ENCODE measurements at regions not wholly inside any gene's neighbourhood (a gene's known extent, or its start where the extent isn't known, plus 50 kb on each side); places are given as distances from the start of the nearest gene placed in this dataset.

DNA sequence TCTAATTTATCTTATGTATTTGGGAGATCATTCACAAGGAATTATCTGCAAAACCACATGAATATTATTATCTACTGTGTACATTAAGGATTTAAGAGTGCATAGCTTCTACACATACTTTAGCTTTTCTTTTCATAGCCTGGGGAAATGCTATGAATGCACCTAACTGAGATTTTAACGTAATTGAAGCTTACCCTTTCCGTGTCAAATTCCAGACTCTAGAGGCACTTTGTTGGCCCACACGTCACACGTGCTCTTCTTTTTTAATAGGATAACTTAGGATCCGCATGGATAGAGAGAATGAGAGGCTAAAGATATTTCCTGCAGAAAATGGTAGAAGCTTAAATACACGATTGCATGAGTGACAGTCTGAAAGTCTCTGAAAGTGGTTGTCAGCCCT lies 481.1 kb downstream of the PCNX1 start:
- no peak overlapping the region for H2BK15ac ChIP-seq (ENCODE audit: low read depth, poor library complexity, severe bottlenecking)
- 93% methylated on average over 5 of the region's 6 CpGs for WGBS

DNA sequence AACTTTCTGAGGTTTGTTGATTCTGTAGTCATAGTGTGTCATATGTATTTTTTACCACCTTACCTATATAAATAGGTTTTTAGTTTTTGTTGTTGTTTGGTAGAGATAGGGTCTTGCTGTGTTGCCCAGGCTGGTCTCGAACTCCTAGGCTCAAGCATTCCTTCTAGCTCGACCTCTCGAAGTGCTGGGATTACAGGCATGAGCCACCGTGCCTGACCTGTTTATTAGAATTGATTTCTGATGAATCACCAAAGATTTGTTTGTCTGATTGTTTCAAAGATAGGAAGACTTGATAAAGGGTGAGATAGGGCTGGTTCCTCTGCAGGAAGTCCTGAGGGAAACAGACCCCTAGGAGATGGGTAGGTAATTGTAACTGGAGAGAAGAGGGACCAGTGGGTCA lies 481.6 kb downstream of the PCNX1 start:
- 56% methylated on average over 4 of the region's 4 CpGs for WGBS
- no peak overlapping the region for H3K18ac ChIP-seq (ENCODE audit: low read depth in 1 of 2, low read length in 2 of 2)

More for the DNA sequence above, 481.1 kb downstream of the PCNX1 start:
- Histone ChIP-seq H3K27me3 (ENCODE audit: control insufficient read depth in 1 of 2, insufficient read depth in 1 of 2, low read length in 2 of 2) (no peaks in the 10 kb centered on the region), H4K8ac (ENCODE audit: low read length) (no peak overlapping the region), H3K9ac (ENCODE audit: low read length) (no peak overlapping the region), H3K4me3 (ENCODE audit: insufficient read depth in 1 of 2, low read depth in 1 of 2, low read length in 2 of 2) (no peak overlapping the region), H3K27ac (ENCODE audit: low read length, poor library complexity, severe bottlenecking) (no peak overlapping the region), H3K4me2 (ENCODE audit: low read length, poor library complexity, severe bottlenecking) (no peak overlapping the region), H4K91ac (ENCODE audit: low read length) (no peak overlapping the region), H3K9me3 (ENCODE audit: control insufficient read depth, low read length) (no peaks in the 10 kb centered on the region), H3K14ac (ENCODE audit: low read length in 2 of 2) (no peak overlapping the region), H3K36me3 (ENCODE audit: control insufficient read depth in 1 of 2, insufficient read depth in 2 of 2, low read depth in 1 of 2, low read length in 2 of 2) (no peaks in the 10 kb centered on the region), H3K23ac (ENCODE audit: low read length in 2 of 2) (no peak overlapping the region), H2AK5ac (ENCODE audit: low read length, severe bottlenecking) (no peak overlapping the region), H2BK120ac (ENCODE audit: low read depth, low read length) (no peak overlapping the region), H2BK5ac (ENCODE audit: low read depth, low read length, poor library complexity, severe bottlenecking) (no peak overlapping the region), H3K4ac (ENCODE audit: low read depth in 1 of 2, low read length in 2 of 2) (no peak overlapping the region), H2AFZ (ENCODE audit: low read depth, low read length) (no peak overlapping the region), H2BK12ac (ENCODE audit: low read length in 2 of 2) (no peak overlapping the region), H3K4me1 (ENCODE audit: control insufficient read depth, insufficient read depth, low read depth, low read length) (no peaks in the 10 kb centered on the region), H3K18ac (ENCODE audit: low read depth in 1 of 2, low read length in 2 of 2) (no peak overlapping the region), H3K79me1 (replicated peaks; ENCODE audit: low read length, poor library complexity, severe bottlenecking) (peaks cover 16% of the 10 kb centered on the region)
- no peak for DNase-seq

DNA sequence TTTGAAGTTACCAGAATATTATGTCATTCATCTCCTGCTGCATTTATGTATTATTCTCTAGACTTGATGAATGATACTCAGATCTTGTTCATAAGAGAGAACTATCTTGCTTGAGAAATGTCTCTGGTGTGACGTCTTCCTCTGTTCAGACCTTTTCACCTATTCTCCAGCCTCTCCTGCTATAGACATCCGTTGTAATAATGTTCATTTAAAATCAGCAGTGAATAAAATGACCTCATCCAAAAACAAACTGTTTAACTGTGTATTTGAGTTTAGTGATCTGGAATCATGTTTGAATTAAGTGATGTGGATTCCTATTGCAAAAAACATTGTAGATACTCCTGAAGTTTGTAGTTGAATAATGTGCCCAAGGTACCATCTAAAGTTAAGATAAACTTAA lies 487.1 kb downstream of the PCNX1 start:
- no peak for DNase-seq
- H4K8ac ChIP-seq (ENCODE audit: low read length) = no peak overlapping the region
- no peak overlapping the region for H2BK120ac ChIP-seq (ENCODE audit: low read depth, low read length)
- no peak overlapping the region for H3K4me2 ChIP-seq (ENCODE audit: low read length, poor library complexity, severe bottlenecking)
- 100% methylated on average over 1 of the region's 2 CpGs for WGBS
- no peak overlapping the region for H4K91ac ChIP-seq (ENCODE audit: low read length)
- no peak overlapping the region for H2AK5ac ChIP-seq (ENCODE audit: low read length, severe bottlenecking)
- no peaks in the 10 kb centered on the region for H3K4me1 ChIP-seq (ENCODE audit: control insufficient read depth, insufficient read depth, low read depth, low read length)
- H3K23ac ChIP-seq (ENCODE audit: low read length in 2 of 2) = no peak overlapping the region
- H2BK5ac ChIP-seq (ENCODE audit: low read depth, low read length, poor library complexity, severe bottlenecking) = no peak overlapping the region
- no peak overlapping the region for H2AFZ ChIP-seq (ENCODE audit: low read depth, low read length)
- H2BK12ac ChIP-seq (ENCODE audit: low read length in 2 of 2) = no peak overlapping the region
- H3K27ac ChIP-seq (ENCODE audit: low read length, poor library complexity, severe bottlenecking) = no peak overlapping the region
- peaks cover 17% of the 10 kb centered on the region for H3K79me1 ChIP-seq (replicated peaks; ENCODE audit: low read length, poor library complexity, severe bottlenecking)
- H3K18ac ChIP-seq (ENCODE audit: low read depth in 1 of 2, low read length in 2 of 2) = no peak overlapping the region
- H3K36me3 ChIP-seq (ENCODE audit: control insufficient read depth in 1 of 2, insufficient read depth in 2 of 2, low read depth in 1 of 2, low read length in 2 of 2) = no peaks in the 10 kb centered on the region
- H3K9ac ChIP-seq (ENCODE audit: low read length) = no peak overlapping the region
- no peak overlapping the region for H3K4me3 ChIP-seq (ENCODE audit: insufficient read depth in 1 of 2, low read depth in 1 of 2, low read length in 2 of 2)
- no peaks in the 10 kb centered on the region for H3K9me3 ChIP-seq (ENCODE audit: control insufficient read depth, low read length)
- H3K14ac ChIP-seq (ENCODE audit: low read length in 2 of 2) = no peak overlapping the region
- no peaks in the 10 kb centered on the region for H3K27me3 ChIP-seq (ENCODE audit: control insufficient read depth in 1 of 2, insufficient read depth in 1 of 2, low read length in 2 of 2)
- H3K4ac ChIP-seq (ENCODE audit: low read depth in 1 of 2, low read length in 2 of 2) = no peak overlapping the region
- no peak overlapping the region for H2BK15ac ChIP-seq (ENCODE audit: low read depth, poor library complexity, severe bottlenecking)

More for the DNA sequence above, 481.6 kb downstream of the PCNX1 start:
- Histone ChIP-seq H4K8ac (ENCODE audit: low read length) (no peak overlapping the region), H2AK5ac (ENCODE audit: low read length, severe bottlenecking) (no peak overlapping the region), H2BK120ac (ENCODE audit: low read depth, low read length) (no peak overlapping the region), H3K27me3 (ENCODE audit: control insufficient read depth in 1 of 2, insufficient read depth in 1 of 2, low read length in 2 of 2) (no peaks in the 10 kb centered on the region), H3K14ac (ENCODE audit: low read length in 2 of 2) (no peak overlapping the region), H3K79me1 (replicated peaks; ENCODE audit: low read length, poor library complexity, severe bottlenecking) (peaks cover 15% of the 10 kb centered on the region), H2BK15ac (ENCODE audit: low read depth, poor library complexity, severe bottlenecking) (no peak overlapping the region), H4K91ac (ENCODE audit: low read length) (no peak overlapping the region), H3K27ac (ENCODE audit: low read length, poor library complexity, severe bottlenecking) (no peak overlapping the region), H3K9ac (ENCODE audit: low read length) (no peak overlapping the region), H2AFZ (ENCODE audit: low read depth, low read length) (no peak overlapping the region), H3K4ac (ENCODE audit: low read depth in 1 of 2, low read length in 2 of 2) (no peak overlapping the region), H2BK5ac (ENCODE audit: low read depth, low read length, poor library complexity, severe bottlenecking) (no peak overlapping the region), H2BK12ac (ENCODE audit: low read length in 2 of 2) (no peak overlapping the region), H3K4me1 (ENCODE audit: control insufficient read depth, insufficient read depth, low read depth, low read length) (no peaks in the 10 kb centered on the region), H3K4me3 (ENCODE audit: insufficient read depth in 1 of 2, low read depth in 1 of 2, low read length in 2 of 2) (no peak overlapping the region), H3K23ac (ENCODE audit: low read length in 2 of 2) (no peak overlapping the region), H3K9me3 (ENCODE audit: control insufficient read depth, low read length) (no peaks in the 10 kb centered on the region), H3K36me3 (ENCODE audit: control insufficient read depth in 1 of 2, insufficient read depth in 2 of 2, low read depth in 1 of 2, low read length in 2 of 2) (no peaks in the 10 kb centered on the region), H3K4me2 (ENCODE audit: low read length, poor library complexity, severe bottlenecking) (no peak overlapping the region)
- DNase-seq = no peak

DNA sequence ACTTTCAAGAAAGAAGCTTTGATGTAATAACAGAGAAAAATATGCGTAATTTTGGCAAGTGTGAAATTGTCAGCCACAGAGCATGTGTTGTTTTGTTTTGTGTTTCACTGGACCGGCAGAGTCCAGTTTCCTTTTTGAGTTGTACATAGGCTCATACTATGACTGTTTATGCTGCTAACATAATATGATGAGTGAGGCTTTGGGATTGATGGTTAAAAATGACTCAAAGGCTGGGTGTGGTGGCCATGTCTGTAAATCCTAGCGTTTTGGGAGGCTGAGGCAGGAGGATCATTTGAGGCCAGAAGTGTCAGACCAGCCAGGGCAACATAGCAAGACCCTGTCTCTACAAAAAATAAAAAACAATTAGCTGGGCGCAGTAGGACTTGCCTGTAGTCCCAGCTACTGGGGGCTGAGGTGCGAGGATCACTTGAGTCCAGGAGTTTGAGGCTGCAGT lies 487.9 kb downstream of the PCNX1 start:
- no peaks in the 10 kb centered on the region for H3K4me1 ChIP-seq (ENCODE audit: control insufficient read depth, insufficient read depth, low read depth, low read length)

More for the DNA sequence above, 487.9 kb downstream of the PCNX1 start:
- Histone ChIP-seq H4K8ac (ENCODE audit: low read length) (no peak overlapping the region), H4K91ac (ENCODE audit: low read length) (no peak overlapping the region), H2AFZ (ENCODE audit: low read depth, low read length) (no peak overlapping the region), H3K4me2 (ENCODE audit: low read length, poor library complexity, severe bottlenecking) (no peak overlapping the region), H3K4me3 (ENCODE audit: insufficient read depth in 1 of 2, low read depth in 1 of 2, low read length in 2 of 2) (no peak overlapping the region), H3K9me3 (ENCODE audit: control insufficient read depth, low read length) (no peaks in the 10 kb centered on the region), H3K14ac (ENCODE audit: low read length in 2 of 2) (no peak overlapping the region), H2BK120ac (ENCODE audit: low read depth, low read length) (no peak overlapping the region), H2BK15ac (ENCODE audit: low read depth, poor library complexity, severe bottlenecking) (no peak overlapping the region), H3K9ac (ENCODE audit: low read length) (no peak overlapping the region), H3K27ac (ENCODE audit: low read length, poor library complexity, severe bottlenecking) (no peak overlapping the region), H2AK5ac (ENCODE audit: low read length, severe bottlenecking) (no peak overlapping the region), H3K36me3 (ENCODE audit: control insufficient read depth in 1 of 2, insufficient read depth in 2 of 2, low read depth in 1 of 2, low read length in 2 of 2) (no peaks in the 10 kb centered on the region), H2BK5ac (ENCODE audit: low read depth, low read length, poor library complexity, severe bottlenecking) (no peak overlapping the region), H2BK12ac (ENCODE audit: low read length in 2 of 2) (no peak overlapping the region), H3K18ac (ENCODE audit: low read depth in 1 of 2, low read length in 2 of 2) (no peak overlapping the region), H3K4ac (ENCODE audit: low read depth in 1 of 2, low read length in 2 of 2) (no peak overlapping the region), H3K79me1 (replicated peaks; ENCODE audit: low read length, poor library complexity, severe bottlenecking) (peaks cover 21% of the 10 kb centered on the region), H3K27me3 (ENCODE audit: control insufficient read depth in 1 of 2, insufficient read depth in 1 of 2, low read length in 2 of 2) (no peaks in the 10 kb centered on the region), H3K23ac (ENCODE audit: low read length in 2 of 2) (no peak overlapping the region)
- WGBS = 94% methylated on average over 5 of the region's 5 CpGs
- DNase-seq = no peak

Data from mesenchymal stem cell (in vitro differentiated cells and primary cell).